WERI-Rb-1 (cell line): ENCODE measurements at regions not wholly inside any gene's neighbourhood (a gene's known extent, or its start where the extent isn't known, plus 50 kb on each side); places are given as distances from the start of the nearest gene placed in this dataset.
"Not testable (repeated sequence)": the region's sequence is repeated elsewhere in the genome, so short reads cannot be mapped to it uniquely, and the experiment has no call there.

Experiments used
- DNase-seq: peaks from one replicate; pipeline ENCODE4 v3.0.0-alpha.2; 2020
- H3K27ac ChIP-seq: fragments of 250-450 bp; sonication (Bioruptor Pico); 2 replicates; pipeline ENCODE4 v1.5.1; 2020; ENCODE audit warnings: mild to moderate bottlenecking, moderate library complexity
- H3K27me3 ChIP-seq: fragments of 250-450 bp; sonication (Bioruptor Pico); 2 replicates; pipeline ENCODE4 v1.5.1; 2021; ENCODE audit warnings: mild to moderate bottlenecking, low read depth, moderate library complexity; ENCODE audit not compliant: insufficient read depth, severe bottlenecking
- H3K36me3 ChIP-seq: fragments of 250-450 bp; sonication (Bioruptor Pico); 2 replicates; pipeline ENCODE4 v1.5.1; 2020; ENCODE audit warnings: mild to moderate bottlenecking, moderate library complexity
- H3K4me3 ChIP-seq: 2 replicates; pipeline ENCODE4 v1.5.1; 2011; ENCODE audit warnings: low read depth, mild to moderate bottlenecking, control low read depth, low read length
- H3K9me3 ChIP-seq: fragments of 250-450 bp; sonication (Bioruptor Pico); 2 replicates; pipeline ENCODE4 v1.5.1; 2021; ENCODE audit warnings: mild to moderate bottlenecking, moderate library complexity; ENCODE audit not compliant: severe bottlenecking
- CTCF ChIP-seq: IDR thresholded peaks from 2 replicates; pipeline ENCODE4 v1.5.1; 2011; ENCODE audit warnings: low read depth, mild to moderate bottlenecking, control low read depth, inconsistent platforms, low read length

- H3K9me3 ChIP-seq, result no peaks in the 10 kb centered on the region
- H3K4me3 ChIP-seq, result no peak overlapping the region
- H3K27ac ChIP-seq, result no peak overlapping the region
- TF ChIP-seq CTCF, result no peak
- no peaks in the 10 kb centered on the region for H3K27me3 ChIP-seq
- no peaks in the 10 kb centered on the region for H3K36me3 ChIP-seq
- DNase-seq, result no peak
Observed at GRCh38 chr5:74492230-74492629, 148.3 kb downstream of the ENC1 start.

- no peak for TF ChIP-seq CTCF
- H3K27me3 ChIP-seq, result no peaks in the 10 kb centered on the region
- no peak overlapping the region for H3K4me3 ChIP-seq
- H3K36me3 ChIP-seq, result no peaks in the 10 kb centered on the region
- no peak for DNase-seq
- H3K9me3 ChIP-seq, result no peaks in the 10 kb centered on the region
- H3K27ac ChIP-seq, result no peak overlapping the region
Observed at GRCh38 chr5:74491586-74491985, 148.9 kb downstream of the ENC1 start.

- DNase-seq, result no peak
- no peaks in the 10 kb centered on the region for H3K36me3 ChIP-seq
- no peak for TF ChIP-seq CTCF
- H3K9me3 ChIP-seq, result no peaks in the 10 kb centered on the region
- H3K4me3 ChIP-seq, result no peak overlapping the region
- no peak overlapping the region for H3K27ac ChIP-seq
- no peaks in the 10 kb centered on the region for H3K27me3 ChIP-seq
Observed at GRCh38 chr5:74490814-74491213, 149.7 kb downstream of the ENC1 start.

GRCh38 chr5:74482990-74483389 lies 157.5 kb downstream of the ENC1 start:
- Histone ChIP-seq H3K27ac (no peak overlapping the region), H3K36me3 (no peaks in the 10 kb centered on the region), H3K4me3 (no peak overlapping the region), H3K27me3 (no peaks in the 10 kb centered on the region), H3K9me3 (no peaks in the 10 kb centered on the region)
- no peak for DNase-seq
- TF ChIP-seq CTCF, result no peak

- DNase-seq, result no peak
- Histone ChIP-seq H3K36me3 (no peaks in the 10 kb centered on the region), H3K9me3 (no peaks in the 10 kb centered on the region), H3K27ac (no peak overlapping the region), H3K4me3 (no peak overlapping the region), H3K27me3 (no peaks in the 10 kb centered on the region)
- no peak for TF ChIP-seq CTCF
Observed at GRCh38 chr5:74482523-74482922, 158.0 kb downstream of the ENC1 start.

GRCh38 chr5:74481357-74481756 lies 159.2 kb downstream of the ENC1 start:
- not testable (repeated sequence) for H3K27ac ChIP-seq, H3K27me3 ChIP-seq, H3K36me3 ChIP-seq, H3K4me3 ChIP-seq, DNase-seq, H3K9me3 ChIP-seq

GRCh38 chr5:74480201-74480600 lies 160.3 kb downstream of the ENC1 start:
- H3K9me3 ChIP-seq, result no peaks in the 10 kb centered on the region
- H3K4me3 ChIP-seq, result no peak overlapping the region
- H3K36me3 ChIP-seq, result no peaks in the 10 kb centered on the region
- H3K27ac ChIP-seq, result no peak overlapping the region
- H3K27me3 ChIP-seq, result no peaks in the 10 kb centered on the region
- no peak for DNase-seq
- TF ChIP-seq CTCF, result no peak
